NCI-H345 treated with DMSO at 0.1 percent for 48 hours (cell line): ENCODE measurements at regions not wholly inside any gene's neighbourhood (a gene's known extent, or its start where the extent isn't known, plus 50 kb on each side); places are given as distances from the start of the nearest gene placed in this dataset.
"Not testable (repeated sequence)": the region's sequence is repeated elsewhere in the genome, so short reads cannot be mapped to it uniquely, and the experiment has no call there.

Experiments
- DNase-seq: peaks from one replicate; lab custom pipeline; 2025; ENCODE audit not compliant: unreplicated experiment; lab: John Stamatoyannopoulos, UW

GRCh38 chr3:10623578-10624275, 118.3 kb upstream of the ATP2B2 start:
- DNase-seq = no peak

GRCh38 chr3:10625323-10625722, 119.9 kb upstream of the ATP2B2 start:
- no peak for DNase-seq

- no peak for DNase-seq
Observed at GRCh38 chr3:10627884-10628572, 122.6 kb upstream of the ATP2B2 start.

- no peak for DNase-seq
Observed at GRCh38 chr3:10628891-10629670, 123.7 kb upstream of the ATP2B2 start.

GRCh38 chr3:10629671-10630040, 124.3 kb upstream of the ATP2B2 start:
- no peak for DNase-seq

- no peak for DNase-seq
Observed at GRCh38 chr3:10631224-10631623, 125.8 kb upstream of the ATP2B2 start.

GRCh38 chr3:10632125-10632524, 126.7 kb upstream of the ATP2B2 start:
- DNase-seq = no peak

GRCh38 chr3:10632741-10633140, 127.4 kb upstream of the ATP2B2 start:
- no peak for DNase-seq

- DNase-seq = no peak
Observed at GRCh38 chr3:10635446-10636076, 130.2 kb upstream of the ATP2B2 start.

GRCh38 chr3:10637342-10637741, 132.0 kb upstream of the ATP2B2 start:
- DNase-seq = no peak

GRCh38 chr3:10638466-10638865, 133.1 kb upstream of the ATP2B2 start:
- no peak for DNase-seq

- DNase-seq = no peak
Observed at GRCh38 chr3:10641760-10642159, 136.4 kb upstream of the ATP2B2 start.

- no peak for DNase-seq
Observed at GRCh38 chr3:10644189-10644588, 138.8 kb upstream of the ATP2B2 start.

- no peak for DNase-seq
Observed at GRCh38 chr3:10645800-10646199, 140.4 kb upstream of the ATP2B2 start.

GRCh38 chr3:10646531-10647335, 141.3 kb upstream of the ATP2B2 start:
- DNase-seq = no peak

GRCh38 chr3:10647376-10647775, 142.0 kb upstream of the ATP2B2 start:
- no peak for DNase-seq

GRCh38 chr3:10648181-10648580, 142.8 kb upstream of the ATP2B2 start:
- no peak for DNase-seq

GRCh38 chr3:10649463-10649862, 144.1 kb upstream of the ATP2B2 start:
- not testable (repeated sequence) for DNase-seq

GRCh38 chr3:10651506-10651905, 146.1 kb upstream of the ATP2B2 start:
- DNase-seq = no peak

GRCh38 chr3:10653241-10653640, 147.9 kb upstream of the ATP2B2 start:
- no peak for DNase-seq
